GM23248 (cell line): ENCODE measurements at regions not wholly inside any gene's neighbourhood (a gene's known extent, or its start where the extent isn't known, plus 50 kb on each side); places are given as distances from the start of the nearest gene placed in this dataset.

Experiments used
- EZH2 ChIP-seq: fragments of 200-600 bp; sonication (generic); IDR thresholded peaks from 2 replicates; pipeline ENCODE4 v1.6.1; 2018; ENCODE audit warnings: antibody characterized with exemption, mild to moderate bottlenecking; ENCODE audit not compliant: insufficient read depth, poor library complexity, severe bottlenecking
- EZH2phosphoT487 ChIP-seq: fragments of 200-600 bp; sonication (generic); IDR thresholded peaks from 2 replicates; pipeline ENCODE4 v1.6.1; 2018; ENCODE audit warnings: antibody characterized with exemption, moderate library complexity, mild to moderate bottlenecking, low read depth; ENCODE audit not compliant: insufficient read depth

- TF ChIP-seq EZH2 (no peak), EZH2phosphoT487 (no peak)
Observed at GRCh38 chr12:132396657-132397056, 67.3 kb upstream of the GALNT9 start.
